ENCODE measurements at regions not wholly inside any gene's neighbourhood (a gene's known extent, or its start where the extent isn't known, plus 50 kb on each side); places are given as distances from the start of the nearest gene placed in this dataset.

GRCh38 chr5:89191374-89191773, 308.4 kb upstream of the MEF2C start:
- dilution Hi-C loops (cut with HindIII; ENCODE audit: low sequenced_read_pairs, unreplicated experiment) (no loop called here), in situ Hi-C loops (cut with MboI; ENCODE audit: low sequenced_read_pairs) (no loop called here), intact Hi-C loops (cut with micrococcal nuclease) (no loop called here)
- no peak overlapping the region for H4K91ac ChIP-seq (ENCODE audit: insufficient read depth, low read depth, low read length)
- no peak overlapping the region for H3K14ac ChIP-seq (replicated peaks; ENCODE audit: low read depth, low read length)
- no peak overlapping the region for H4K5ac ChIP-seq (ENCODE audit: low read depth, low read length)
- H4K8ac ChIP-seq (ENCODE audit: low read depth in 2 of 2, low read length in 2 of 2) = no peak overlapping the region
- H3K9me3 ChIP-seq (ENCODE audit: control insufficient read depth, insufficient read depth, low read length) = no peaks in the 10 kb centered on the region
- ChIA-PET CTCF (interaction anchor here (1.0 kb wide), 1 partner anchor 20 kb away, joined by 3 read pairs; no protein-coding TSS in a partner anchor), POLR2A (ENCODE audit: unreplicated experiment) (no interaction called here)
- H2BK20ac ChIP-seq (ENCODE audit: low read depth, low read length) = no peak overlapping the region
- no peak overlapping the region for H3K4ac ChIP-seq (ENCODE audit: low read depth, low read length)
- 80% methylated on average over 1 of the region's 2 CpGs; no CpG with 5 or more reads in 1 of the 2 experiments for WGBS, 2 experiments (ENCODE audit: extremely low coverage in 2 of 2, insufficient read length in 1 of 2)
- no peak for DNase-seq
- ATAC-seq (ENCODE audit: low read depth) = no peak
- H3K27ac ChIP-seq (ENCODE audit: insufficient read depth, low read length) = no peak overlapping the region
- no TSS peak for BruUV-seq (replicated peaks)
- H3K9ac ChIP-seq (ENCODE audit: low read depth, low read length) = no peak overlapping the region
- H2BK120ac ChIP-seq (ENCODE audit: low read depth, low read length) = no peak overlapping the region
- no peak for TF ChIP-seq MAZ (IDR thresholded peaks at IDR 0.05; ENCODE audit: borderline replicate concordance, low read depth, low read length)
- no peak for TF ChIP-seq USF2 (IDR thresholded peaks at IDR 0.05; ENCODE audit: low read depth, low read length)
- no peak for TF ChIP-seq RAD21 (IDR thresholded peaks at IDR 0.05; ENCODE audit: low read length)
- TF ChIP-seq NFE2L2 (IDR thresholded peaks at IDR 0.05; ENCODE audit: low read depth, low read length) = no peak
- no peaks in the 10 kb centered on the region for H3K9me1 ChIP-seq (ENCODE audit: insufficient read depth, low read length)
- no peaks in the 10 kb centered on the region for H3K4me1 ChIP-seq (ENCODE audit: control insufficient read depth, insufficient read depth, low read length)
- no peak overlapping the region for H2BK5ac ChIP-seq (ENCODE audit: low read depth, low read length, poor library complexity, severe bottlenecking)
- no peak overlapping the region for H2AK5ac ChIP-seq (ENCODE audit: low read depth, low read length)
- H3K27me3 ChIP-seq (ENCODE audit: control insufficient read depth, insufficient read depth, low read length) = no peaks in the 10 kb centered on the region
- no peak overlapping the region for H3K4me3 ChIP-seq (ENCODE audit: insufficient read depth, low read depth, low read length)
- H2AFZ ChIP-seq (replicated peaks; ENCODE audit: low read length, poor library complexity) = no peak overlapping the region
- no peak overlapping the region for H3K56ac ChIP-seq (ENCODE audit: extremely low read depth, insufficient read depth, low read length)
- no peaks in the 10 kb centered on the region for H3K79me1 ChIP-seq (ENCODE audit: low read depth in 1 of 2, low read length in 2 of 2)
- no peak overlapping the region for H3K4me2 ChIP-seq (ENCODE audit: low read depth, low read length)
- H3K36me3 ChIP-seq (ENCODE audit: control insufficient read depth, insufficient read depth, low read length) = no peaks in the 10 kb centered on the region
- no peak overlapping the region for H2BK15ac ChIP-seq (ENCODE audit: low read depth, low read length)
- H2AK9ac ChIP-seq (replicated peaks; ENCODE audit: low read depth, low read length, poor library complexity) = no peak overlapping the region
- no peaks in the 10 kb centered on the region for H4K20me1 ChIP-seq (ENCODE audit: insufficient read depth, low read length)
- H3K18ac ChIP-seq (ENCODE audit: low read depth, low read length) = no peak overlapping the region
- no peak overlapping the region for H3K23ac ChIP-seq (ENCODE audit: low read depth, low read length)
